Vagina (tissue), 2 donors: ENCODE measurements at regions not wholly inside any gene's neighbourhood (a gene's known extent, or its start where the extent isn't known, plus 50 kb on each side); places are given as distances from the start of the nearest gene placed in this dataset.

Experiments used
- CTCF ChIP-seq, 3 experiments: fragments of 450-650 bp in 2 of 3; fragments of 200-600 bp in 1 of 3; sonication (generic) in 1 of 3; IDR thresholded peaks; one replicate each; pipeline ENCODE4 v1.5.1; 2017 to 2019; ENCODE audit warnings: antibody characterized with exemption in 3 of 3, mild to moderate bottlenecking in 2 of 3, moderate library complexity in 2 of 3
- POLR2A ChIP-seq, 2 donors: fragments of 450-650 bp; IDR thresholded peaks; one replicate each; pipeline ENCODE4 v1.6.1; 2017; ENCODE audit warnings: antibody characterized with exemption in 2 of 2, mild to moderate bottlenecking in 2 of 2, moderate library complexity in 2 of 2
- POLR2AphosphoS5 ChIP-seq, 2 donors: sonication (generic); formaldehyde crosslinking; IDR thresholded peaks; one replicate each; pipeline ENCODE4 v1.9.0; 2017; ENCODE audit warnings: antibody characterized with exemption in 2 of 2, mild to moderate bottlenecking in 2 of 2, low read depth in 1 of 2; ENCODE audit not compliant: insufficient read depth in 1 of 2

DNA sequence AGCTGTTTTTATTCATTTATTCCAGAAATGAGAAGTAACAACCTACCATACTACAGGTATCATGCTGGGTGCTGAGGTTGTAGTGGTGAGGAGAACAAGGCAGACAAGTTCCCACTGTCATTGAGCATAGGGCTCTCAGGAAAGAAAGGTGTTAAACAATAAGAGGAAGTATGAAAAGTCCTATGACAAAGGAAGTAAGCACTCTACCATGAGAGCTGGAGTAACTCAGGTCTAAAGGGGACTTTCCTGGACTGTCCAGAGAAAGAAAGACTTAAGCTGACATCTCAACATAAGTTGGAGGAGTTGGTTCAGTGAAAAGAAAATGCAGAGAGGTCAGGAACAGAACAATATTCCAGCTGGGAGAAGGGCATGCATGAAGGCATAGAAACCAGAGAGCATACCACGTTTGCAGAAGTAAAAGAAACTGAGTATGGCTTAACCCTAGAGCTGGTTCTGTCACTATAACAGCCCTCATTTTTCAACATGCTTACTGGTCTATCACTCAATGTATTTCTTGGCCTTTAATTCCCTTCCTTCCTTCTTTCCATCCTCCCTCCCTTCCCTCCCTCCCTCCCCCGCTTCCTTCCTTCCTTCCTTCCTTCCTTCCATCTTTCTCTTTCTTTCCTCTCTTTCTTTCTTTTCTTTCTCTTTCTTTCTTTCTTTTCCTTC lies 137.8 kb upstream of the BDNF start:
- TF ChIP-seq CTCF (IDR thresholded peaks at IDR 0.05) (no peak), POLR2A (IDR thresholded peaks at IDR 0.05) (no peak), POLR2AphosphoS5 (IDR thresholded peaks at IDR 0.05; ENCODE audit: insufficient read depth in 1 of 2, low read depth in 1 of 2) (no peak)
